SW480 (cell line): ENCODE measurements at regions not wholly inside any gene's neighbourhood (a gene's known extent, or its start where the extent isn't known, plus 50 kb on each side); places are given as distances from the start of the nearest gene placed in this dataset.
"Not testable (repeated sequence)": the region's sequence is repeated elsewhere in the genome, so short reads cannot be mapped to it uniquely, and the experiment has no call there.

Experiments used
- DNase-seq: peaks from one replicate; pipeline ENCODE4 v3.0.0-alpha.2; 2016; ENCODE audit warnings: low spot score

- no peak for DNase-seq
Observed at GRCh38 chr13:44887515-44887914, 101.8 kb downstream of the NUFIP1 start.

- no peak for DNase-seq
Observed at GRCh38 chr13:44884076-44884729, 105.1 kb downstream of the NUFIP1 start.

GRCh38 chr13:44879452-44880058 is 109.7 kb downstream of the NUFIP1 start:
- DNase-seq: peak; percentile 48

DNA sequence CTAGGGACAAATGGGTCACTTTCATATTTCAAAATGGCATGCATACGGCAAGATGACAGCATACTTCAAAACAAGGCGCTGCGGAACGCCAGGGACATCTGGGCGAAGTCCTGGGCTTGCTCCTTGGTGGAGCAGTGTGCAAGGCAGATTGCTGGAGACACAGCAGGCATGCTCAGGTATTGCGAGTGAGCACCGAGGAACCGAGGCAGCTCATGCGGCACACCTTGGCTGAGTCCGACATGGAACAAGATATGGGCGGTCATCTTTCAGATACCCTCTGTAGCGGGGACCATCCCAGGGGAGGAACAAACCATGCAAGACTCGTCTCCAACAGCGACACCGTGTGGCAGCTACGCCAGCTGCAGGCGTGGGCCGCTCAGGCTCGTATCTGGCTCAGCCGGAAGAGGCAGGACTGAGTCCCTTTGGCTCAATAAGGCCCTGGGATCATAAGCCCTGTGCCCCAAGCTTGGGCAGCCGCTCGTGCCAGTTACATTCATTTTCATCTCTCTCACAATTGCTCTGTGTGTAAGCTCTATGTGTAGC is 112.4 kb downstream of the NUFIP1 start:
- no peak for DNase-seq

DNA sequence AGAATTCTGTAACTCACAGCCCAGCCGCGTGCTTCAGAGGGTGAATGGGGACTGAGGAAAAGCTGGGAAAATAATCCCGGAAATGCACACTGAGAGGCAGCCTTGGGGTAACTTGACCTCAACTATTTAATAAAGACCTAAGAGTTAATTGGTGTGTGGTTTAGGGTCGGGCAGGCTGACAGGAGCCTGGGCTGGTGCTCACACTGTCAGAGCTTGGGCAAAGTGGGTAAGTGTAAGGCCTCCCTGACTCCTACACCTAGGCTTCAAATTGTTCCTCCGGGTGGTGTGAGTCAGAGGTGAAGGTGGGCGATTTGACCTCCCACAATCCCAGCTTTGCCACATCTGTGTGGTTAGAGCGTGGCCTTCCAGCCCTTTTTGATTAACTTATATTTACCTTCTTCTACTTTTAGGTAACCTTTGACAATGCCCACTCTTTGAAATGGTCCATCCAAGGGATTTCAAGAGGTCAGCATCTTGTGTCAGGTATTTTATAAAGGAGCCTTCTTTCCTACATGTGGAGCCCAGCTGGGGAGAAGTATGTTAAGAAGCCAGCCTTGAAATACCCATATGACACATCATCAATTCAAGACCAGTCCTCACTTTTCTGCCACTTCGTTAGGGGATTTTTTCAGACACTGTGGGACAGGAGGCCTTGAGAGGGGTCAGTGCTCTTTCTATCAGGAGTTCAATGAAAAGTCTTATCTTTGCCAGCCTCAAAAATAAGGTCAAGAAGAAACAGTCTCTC is 114.2 kb downstream of the NUFIP1 start:
- DNase-seq: peak; percentile 37

- no peak for DNase-seq
Observed at GRCh38 chr13:44874176-44874575, 115.1 kb downstream of the NUFIP1 start.

GRCh38 chr13:44873461-44873860 is 115.8 kb downstream of the NUFIP1 start:
- DNase-seq: no peak

- no peak for DNase-seq
Observed at GRCh38 chr13:44872751-44873150, 116.5 kb downstream of the NUFIP1 start.

DNA sequence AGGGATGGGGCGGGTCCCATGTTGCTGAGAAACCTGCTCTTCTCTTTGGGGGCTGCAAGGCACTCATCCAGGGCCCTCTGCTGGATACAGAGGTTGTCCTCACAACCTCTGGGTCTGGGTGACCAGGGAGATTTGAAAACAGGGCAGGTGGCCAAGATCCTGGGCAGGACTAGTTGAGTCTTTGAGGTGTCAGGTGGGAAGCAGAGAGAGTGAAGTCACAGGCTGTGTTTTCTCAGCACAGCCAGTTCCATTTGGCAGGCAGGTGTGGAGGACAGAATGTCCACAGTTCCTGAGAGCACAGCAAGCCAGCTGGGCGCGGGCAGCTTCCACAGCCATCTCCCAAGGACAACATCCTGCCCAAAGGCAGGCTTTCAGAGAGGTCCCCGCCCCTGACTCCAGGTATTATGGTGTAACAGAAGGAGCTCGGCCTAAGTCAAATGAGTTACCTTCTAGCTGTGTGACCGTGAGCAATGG is 118.8 kb downstream of the NUFIP1 start:
- DNase-seq: no peak

GRCh38 chr13:44869167-44869566 is 120.1 kb downstream of the NUFIP1 start:
- no peak for DNase-seq

- no peak for DNase-seq
Observed at GRCh38 chr13:44868397-44868796, 120.9 kb downstream of the NUFIP1 start.

DNA sequence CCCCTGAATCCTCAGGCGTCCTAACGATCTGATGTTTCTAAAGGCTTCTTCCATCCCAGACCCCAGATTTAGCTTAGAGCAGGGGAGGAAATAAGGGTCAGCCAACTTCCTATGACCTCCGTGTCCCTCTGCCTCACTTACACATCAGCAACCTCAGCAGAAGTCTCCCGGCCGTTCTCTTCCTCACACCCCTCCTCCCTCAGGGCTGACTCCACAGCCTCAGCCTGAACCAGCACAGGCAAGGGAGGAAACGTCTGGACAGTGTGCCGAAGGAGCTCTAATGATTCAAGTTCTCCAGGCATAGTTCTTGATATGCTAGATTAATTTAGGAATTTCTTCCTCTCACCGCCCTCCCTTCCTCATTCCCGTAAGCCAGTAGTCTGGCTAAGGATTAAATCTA is 121.4 kb downstream of the NUFIP1 start:
- no peak for DNase-seq

- no peak for DNase-seq
Observed at GRCh38 chr13:44866411-44866911, 122.8 kb downstream of the NUFIP1 start.

DNA sequence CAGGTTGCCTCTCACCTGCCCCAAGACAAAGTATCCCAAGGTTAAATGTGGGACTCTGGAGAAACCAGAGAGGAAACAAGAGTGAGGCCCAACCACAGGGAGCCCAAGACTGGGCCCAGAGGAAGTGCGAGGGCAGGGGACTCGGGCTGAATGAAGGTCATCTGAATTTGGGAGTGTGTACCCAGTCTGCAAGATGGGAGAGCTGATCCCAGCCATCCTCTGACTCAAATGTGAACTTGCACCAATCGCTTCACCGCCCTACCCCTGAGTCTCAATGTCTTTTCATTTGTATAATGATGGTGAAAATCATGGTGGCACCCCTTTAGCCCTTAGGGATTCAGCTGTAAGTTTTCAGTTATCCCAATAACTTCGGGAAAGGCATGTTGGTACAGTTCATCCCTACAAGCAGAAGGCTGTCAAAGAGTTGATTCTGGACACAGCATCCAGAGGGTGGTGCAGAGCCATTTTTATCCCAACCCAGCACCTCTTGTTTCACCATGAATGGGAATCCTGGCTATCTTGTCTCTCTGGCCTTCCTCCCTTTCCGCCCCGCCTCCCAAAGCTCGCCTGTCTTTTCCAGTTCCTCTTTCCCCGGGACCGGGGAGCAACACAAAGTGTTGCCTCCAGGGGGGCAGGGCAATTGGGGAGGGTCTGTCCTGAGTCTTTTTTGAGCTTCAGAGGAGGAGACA is 123.4 kb downstream of the NUFIP1 start:
- no peak for DNase-seq

DNA sequence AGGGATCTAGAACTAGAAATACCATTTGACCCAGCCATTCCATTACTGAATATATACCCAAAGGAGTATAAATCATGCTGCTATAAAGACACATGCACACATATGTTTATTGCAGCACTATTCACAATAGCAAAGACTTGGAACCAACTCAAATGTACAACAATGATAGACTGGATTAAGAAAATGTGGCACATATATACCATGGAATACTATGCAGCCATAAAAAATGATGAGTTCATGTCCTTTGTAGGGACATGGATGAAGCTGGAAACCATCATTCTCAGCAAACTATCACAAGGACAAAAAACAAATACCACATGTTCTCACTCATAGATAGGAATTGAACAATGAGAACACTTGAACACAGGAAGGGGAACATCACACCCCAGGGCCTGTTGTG is 125.6 kb downstream of the NUFIP1 start:
- DNase-seq: not testable (repeated sequence)

GRCh38 chr13:44860454-44860853 is 128.8 kb downstream of the NUFIP1 start:
- DNase-seq: no peak

- DNase-seq: no peak
Observed at GRCh38 chr13:44857736-44858135, 131.5 kb downstream of the NUFIP1 start.

- DNase-seq: no peak
Observed at GRCh38 chr13:44857061-44857460, 132.2 kb downstream of the NUFIP1 start.

GRCh38 chr13:44855860-44856259 is 133.4 kb downstream of the NUFIP1 start:
- DNase-seq: no peak

GRCh38 chr13:44854313-44855060 is 134.8 kb downstream of the NUFIP1 start:
- no peak for DNase-seq

DNA sequence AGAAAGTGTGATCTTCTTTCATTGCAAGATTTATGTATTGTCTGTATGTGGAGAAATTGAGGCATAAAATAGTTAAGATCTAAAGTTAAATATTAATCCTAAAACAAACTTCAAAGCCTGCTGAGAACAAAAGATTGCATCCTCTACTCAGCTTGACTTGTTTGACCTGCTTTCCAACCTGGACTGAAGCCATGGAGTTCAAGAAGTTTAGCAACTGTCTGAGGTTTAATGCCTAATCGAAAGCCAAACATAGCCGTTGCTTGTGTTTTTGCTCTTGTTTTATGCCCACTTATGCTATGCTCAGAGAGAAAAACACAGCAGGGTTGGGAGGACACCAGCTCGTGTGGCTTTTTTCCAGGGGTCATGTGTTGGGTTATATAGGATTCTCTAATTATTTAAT is 135.6 kb downstream of the NUFIP1 start:
- no peak for DNase-seq
